ENCODE measurements at regions not wholly inside any gene's neighbourhood (a gene's known extent, or its start where the extent isn't known, plus 50 kb on each side); places are given as distances from the start of the nearest gene placed in this dataset.

- POLR2A ChIA-PET: no interaction called here
- CTCF ChIA-PET: interaction anchor here (0.7 kb wide), 1 partner anchor 364 kb away, joined by 7 read pairs; no protein-coding TSS in a partner anchor
- DNase-seq (ENCODE audit: extremely low spot score): no peak
- TF ChIP-seq LEF1 (IDR thresholded peaks at IDR 0.05; ENCODE audit: borderline replicate concordance) (no peak), NFRKB (IDR thresholded peaks at IDR 0.05) (no peak), CTBP1 (IDR thresholded peaks at IDR 0.05; ENCODE audit: borderline replicate concordance) (no peak), PKNOX1 (IDR thresholded peaks at IDR 0.05) (no peak), FOXM1 (IDR thresholded peaks at IDR 0.05; ENCODE audit: borderline replicate concordance) (no peak), ELF4 (IDR thresholded peaks at IDR 0.05) (no peak), ZNF384 (IDR thresholded peaks at IDR 0.05) (no peak), SUZ12 (IDR thresholded peaks at IDR 0.05) (no peak), L3MBTL2 (conservative IDR thresholded peaks at IDR 0.05) (no peak), BHLHE40 (IDR thresholded peaks at IDR 0.05; ENCODE audit: borderline replicate concordance) (no peak), FOXA1 (IDR thresholded peaks at IDR 0.05) (no peak), SP1 (IDR thresholded peaks at IDR 0.05) (no peak), TARDBP (IDR thresholded peaks at IDR 0.05) (no peak), HDGF (IDR thresholded peaks at IDR 0.05; ENCODE audit: borderline replicate concordance) (no peak), FOXK2 (IDR thresholded peaks at IDR 0.05) (no peak), ARNT (IDR thresholded peaks at IDR 0.05) (no peak)
Measured at GRCh38 chr17:79541056-79541850, 69.6 kb downstream of the RBFOX3 start.

- POLR2A ChIA-PET: no interaction called here
- CTCF ChIA-PET: interaction anchor here (0.5 kb wide), 1 partner anchor 75 kb away, joined by 3 read pairs; no protein-coding TSS in a partner anchor
- TF ChIP-seq L3MBTL2 (conservative IDR thresholded peaks at IDR 0.05): no peak
- no peak for TF ChIP-seq CTBP1 (IDR thresholded peaks at IDR 0.05; ENCODE audit: borderline replicate concordance)
- TF ChIP-seq BHLHE40 (IDR thresholded peaks at IDR 0.05; ENCODE audit: borderline replicate concordance): no peak
- TF ChIP-seq ZNF384 (IDR thresholded peaks at IDR 0.05): no peak
- no peak for TF ChIP-seq FOXM1 (IDR thresholded peaks at IDR 0.05; ENCODE audit: borderline replicate concordance)
- no peak for TF ChIP-seq ARNT (IDR thresholded peaks at IDR 0.05)
- no peak for TF ChIP-seq FOXA1 (IDR thresholded peaks at IDR 0.05)
- TF ChIP-seq FOXK2 (IDR thresholded peaks at IDR 0.05): no peak
- no peak for TF ChIP-seq SP1 (IDR thresholded peaks at IDR 0.05)
- no peak for TF ChIP-seq TARDBP (IDR thresholded peaks at IDR 0.05)
- TF ChIP-seq PKNOX1 (IDR thresholded peaks at IDR 0.05): no peak
- no peak for TF ChIP-seq SUZ12 (IDR thresholded peaks at IDR 0.05)
- TF ChIP-seq HDGF (IDR thresholded peaks at IDR 0.05; ENCODE audit: borderline replicate concordance): no peak
- no peak for TF ChIP-seq NFRKB (IDR thresholded peaks at IDR 0.05)
- TF ChIP-seq LEF1 (IDR thresholded peaks at IDR 0.05; ENCODE audit: borderline replicate concordance): no peak
- no peak for TF ChIP-seq ELF4 (IDR thresholded peaks at IDR 0.05)
Measured at GRCh38 chr17:79539944-79540705, 70.7 kb downstream of the RBFOX3 start.

GRCh38 chr17:79538291-79538690 lies 72.6 kb downstream of the RBFOX3 start:
- ChIA-PET CTCF (no interaction called here), POLR2A (no interaction called here)
- TF ChIP-seq SP1 (IDR thresholded peaks at IDR 0.05) (no peak), NFRKB (IDR thresholded peaks at IDR 0.05) (no peak), FOXM1 (IDR thresholded peaks at IDR 0.05; ENCODE audit: borderline replicate concordance) (no peak), TARDBP (IDR thresholded peaks at IDR 0.05) (no peak), FOXK2 (IDR thresholded peaks at IDR 0.05) (no peak), FOXA1 (IDR thresholded peaks at IDR 0.05) (no peak), LEF1 (IDR thresholded peaks at IDR 0.05; ENCODE audit: borderline replicate concordance) (no peak), SUZ12 (IDR thresholded peaks at IDR 0.05) (no peak)
- no peak for DNase-seq (ENCODE audit: extremely low spot score)

More at GRCh38 chr17:79539944-79540705, 70.7 kb downstream of the RBFOX3 start:
- no peak for DNase-seq (ENCODE audit: extremely low spot score)

GRCh38 chr17:79537686-79538085 lies 73.2 kb downstream of the RBFOX3 start:
- POLR2A ChIA-PET: no interaction called here
- no peak for TF ChIP-seq L3MBTL2 (conservative IDR thresholded peaks at IDR 0.05)
- TF ChIP-seq NFRKB (IDR thresholded peaks at IDR 0.05): no peak
- TF ChIP-seq CTBP1 (IDR thresholded peaks at IDR 0.05; ENCODE audit: borderline replicate concordance): no peak
- TF ChIP-seq HDGF (IDR thresholded peaks at IDR 0.05; ENCODE audit: borderline replicate concordance): no peak
- TF ChIP-seq FOXA1 (IDR thresholded peaks at IDR 0.05): no peak
- TF ChIP-seq LEF1 (IDR thresholded peaks at IDR 0.05; ENCODE audit: borderline replicate concordance): no peak
- no peak for TF ChIP-seq PKNOX1 (IDR thresholded peaks at IDR 0.05)
- no peak for TF ChIP-seq ARNT (IDR thresholded peaks at IDR 0.05)
- TF ChIP-seq FOXM1 (IDR thresholded peaks at IDR 0.05; ENCODE audit: borderline replicate concordance): no peak
- no peak for TF ChIP-seq FOXK2 (IDR thresholded peaks at IDR 0.05)
- TF ChIP-seq ZNF384 (IDR thresholded peaks at IDR 0.05): no peak
- no peak for TF ChIP-seq ELF4 (IDR thresholded peaks at IDR 0.05)
- no peak for TF ChIP-seq TARDBP (IDR thresholded peaks at IDR 0.05)
- TF ChIP-seq SP1 (IDR thresholded peaks at IDR 0.05): no peak
- TF ChIP-seq SUZ12 (IDR thresholded peaks at IDR 0.05): no peak
- no peak for TF ChIP-seq BHLHE40 (IDR thresholded peaks at IDR 0.05; ENCODE audit: borderline replicate concordance)
- no peak for DNase-seq (ENCODE audit: extremely low spot score)
- CTCF ChIA-PET: no interaction called here

- TF ChIP-seq ELF4 (IDR thresholded peaks at IDR 0.05) (no peak), PKNOX1 (IDR thresholded peaks at IDR 0.05) (no peak), SP1 (IDR thresholded peaks at IDR 0.05) (no peak)
- ChIA-PET CTCF (no interaction called here), POLR2A (no interaction called here)
- no peak for DNase-seq (ENCODE audit: extremely low spot score)
Measured at GRCh38 chr17:79537061-79537460, 73.8 kb downstream of the RBFOX3 start.
